NB4 (cell line): ENCODE measurements at regions not wholly inside any gene's neighbourhood (a gene's known extent, or its start where the extent isn't known, plus 50 kb on each side); places are given as distances from the start of the nearest gene placed in this dataset.

Source experiments
- DNase-seq: peaks from one replicate; pipeline ENCODE4 v3.0.0; 2010; ENCODE audit warnings: low read depth
- H3K4me3 ChIP-seq: one replicate; pipeline ENCODE4 v1.5.1; 2011; ENCODE audit warnings: mild to moderate bottlenecking, low read depth, low read length, moderate library complexity
- MYC ChIP-seq: IDR thresholded peaks from 2 replicates; pipeline ENCODE4 v1.6.1; 2011; ENCODE audit warnings: low read depth, low read length
- POLR2A ChIP-seq: IDR thresholded peaks from 2 replicates; pipeline ENCODE4 v1.6.1; 2011; ENCODE audit warnings: mild to moderate bottlenecking; ENCODE audit not compliant: insufficient read length; ENCODE audit errors: extremely low read depth
- TF ChIP-seq, protein P1 (sequence below): IDR thresholded peaks from 2 replicates; pipeline ENCODE4 v1.6.1; 2011; ENCODE audit warnings: low read depth, low read length
- TF ChIP-seq, protein P2 (sequence below): IDR thresholded peaks from one replicate; pipeline ENCODE4 v1.5.1; 2012; ENCODE audit warnings: low read depth, low read length

DNA sequence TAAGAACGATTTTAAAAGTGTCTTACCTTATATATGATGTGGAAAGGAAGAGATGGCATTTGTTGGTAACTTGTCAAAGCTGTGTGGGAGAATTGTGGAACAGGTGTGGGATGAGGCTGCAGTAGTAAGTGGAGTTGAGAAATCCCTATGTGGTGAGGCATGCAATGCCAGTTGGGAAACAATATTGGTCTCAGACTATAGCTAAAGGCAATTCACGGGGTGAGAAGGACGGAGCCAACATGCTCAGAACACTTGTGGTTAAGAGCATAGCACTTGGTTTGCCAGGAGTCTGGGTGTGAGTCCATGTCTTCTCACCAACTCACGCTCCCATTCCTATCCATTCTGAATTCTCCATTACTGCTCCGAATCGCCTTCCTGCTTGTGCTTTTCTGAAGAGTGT, 615.6 kb upstream of the ADAMTS9 start:
- TF ChIP-seq POLR2A (no peak), MYC (no peak)
- TF ChIP-seq, protein P1, sequence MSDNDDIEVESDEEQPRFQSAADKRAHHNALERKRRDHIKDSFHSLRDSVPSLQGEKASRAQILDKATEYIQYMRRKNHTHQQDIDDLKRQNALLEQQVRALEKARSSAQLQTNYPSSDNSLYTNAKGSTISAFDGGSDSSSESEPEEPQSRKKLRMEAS, result no peak
- TF ChIP-seq, protein P2, sequence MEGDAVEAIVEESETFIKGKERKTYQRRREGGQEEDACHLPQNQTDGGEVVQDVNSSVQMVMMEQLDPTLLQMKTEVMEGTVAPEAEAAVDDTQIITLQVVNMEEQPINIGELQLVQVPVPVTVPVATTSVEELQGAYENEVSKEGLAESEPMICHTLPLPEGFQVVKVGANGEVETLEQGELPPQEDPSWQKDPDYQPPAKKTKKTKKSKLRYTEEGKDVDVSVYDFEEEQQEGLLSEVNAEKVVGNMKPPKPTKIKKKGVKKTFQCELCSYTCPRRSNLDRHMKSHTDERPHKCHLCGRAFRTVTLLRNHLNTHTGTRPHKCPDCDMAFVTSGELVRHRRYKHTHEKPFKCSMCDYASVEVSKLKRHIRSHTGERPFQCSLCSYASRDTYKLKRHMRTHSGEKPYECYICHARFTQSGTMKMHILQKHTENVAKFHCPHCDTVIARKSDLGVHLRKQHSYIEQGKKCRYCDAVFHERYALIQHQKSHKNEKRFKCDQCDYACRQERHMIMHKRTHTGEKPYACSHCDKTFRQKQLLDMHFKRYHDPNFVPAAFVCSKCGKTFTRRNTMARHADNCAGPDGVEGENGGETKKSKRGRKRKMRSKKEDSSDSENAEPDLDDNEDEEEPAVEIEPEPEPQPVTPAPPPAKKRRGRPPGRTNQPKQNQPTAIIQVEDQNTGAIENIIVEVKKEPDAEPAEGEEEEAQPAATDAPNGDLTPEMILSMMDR, result no peak
- DNase-seq, result peak; percentile 0
- no peak overlapping the region for H3K4me3 ChIP-seq

DNA sequence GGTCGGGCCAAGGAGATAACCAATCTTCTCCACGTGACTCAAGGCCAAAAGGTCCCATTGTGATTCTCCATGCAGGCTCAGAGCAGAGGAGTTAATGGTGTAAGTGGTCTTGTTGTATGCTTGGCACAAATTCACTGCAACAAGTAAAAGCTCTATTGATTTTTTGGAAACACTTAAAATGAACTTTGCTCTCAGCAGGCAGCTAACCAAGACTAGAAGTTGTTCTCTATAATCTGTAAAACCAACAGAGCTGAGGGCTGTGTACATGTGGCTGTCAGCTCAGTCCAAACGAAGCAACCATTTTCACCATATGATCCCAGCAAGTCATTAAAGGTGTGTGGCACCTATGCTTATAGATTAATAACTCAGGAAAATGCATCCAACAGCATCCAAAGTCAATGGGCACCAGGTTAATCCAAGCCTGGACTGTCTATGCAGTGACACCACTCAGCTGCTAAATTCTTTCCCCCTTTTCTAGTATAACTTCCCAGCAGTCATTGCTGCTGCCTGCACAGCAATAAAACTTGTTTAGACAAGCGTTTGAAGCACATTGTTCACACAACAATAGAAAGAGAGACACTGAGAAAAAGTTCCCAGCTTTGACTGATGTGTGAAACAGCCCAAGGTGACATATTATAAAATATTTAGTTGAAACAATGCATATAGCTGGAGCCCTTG, 603.8 kb upstream of the ADAMTS9 start:
- DNase-seq, result no peak
- TF ChIP-seq MYC (no peak), POLR2A (no peak)
- TF ChIP-seq, protein P2, result no peak
- TF ChIP-seq, protein P1, result no peak
- no peak overlapping the region for H3K4me3 ChIP-seq

DNA sequence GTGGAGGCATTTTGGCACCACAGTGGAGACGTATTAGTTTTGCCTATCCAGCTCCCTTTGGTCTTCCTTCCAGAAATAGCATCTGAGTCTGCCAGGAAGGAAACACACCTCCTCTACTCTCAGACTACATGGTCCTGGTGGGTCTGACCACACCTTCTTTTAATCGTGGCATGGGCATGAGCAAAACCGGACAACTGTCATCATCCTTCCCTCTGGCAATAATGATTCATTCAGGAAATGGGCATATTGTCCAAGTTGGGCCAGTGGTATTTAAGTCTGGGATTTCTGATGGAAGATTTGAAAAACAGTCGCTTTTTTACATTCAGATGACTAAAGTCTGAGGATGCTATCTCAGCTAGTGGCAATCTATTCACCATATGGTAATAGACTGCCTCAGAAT, 601.0 kb upstream of the ADAMTS9 start:
- no peak for TF ChIP-seq POLR2A
- TF ChIP-seq, protein P1, result no peak
- no peak for DNase-seq
- no peak overlapping the region for H3K4me3 ChIP-seq

DNA sequence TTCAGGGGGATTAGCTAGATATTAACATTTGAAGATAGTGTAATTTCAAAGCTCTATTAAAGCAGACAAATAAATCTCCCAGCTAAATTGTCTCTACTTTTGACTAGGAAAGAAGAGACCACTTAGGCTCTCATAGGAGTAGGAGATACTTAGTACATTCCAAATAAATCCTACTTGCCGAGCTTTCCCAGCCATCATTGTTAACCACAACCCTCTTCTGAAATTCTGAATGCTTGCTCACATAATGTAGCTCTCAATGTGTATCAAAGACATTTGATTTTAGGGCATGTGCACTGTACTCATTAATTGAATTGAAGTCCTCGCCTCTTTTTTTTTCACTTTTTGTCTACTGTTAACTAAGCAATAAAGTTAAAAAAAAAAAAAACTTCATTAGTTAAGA, 598.2 kb upstream of the ADAMTS9 start:
- no peak overlapping the region for H3K4me3 ChIP-seq
- TF ChIP-seq, protein P1, result no peak
- TF ChIP-seq, protein P2, result no peak
- TF ChIP-seq MYC, result no peak
- TF ChIP-seq POLR2A, result no peak
- DNase-seq, result no peak

DNA sequence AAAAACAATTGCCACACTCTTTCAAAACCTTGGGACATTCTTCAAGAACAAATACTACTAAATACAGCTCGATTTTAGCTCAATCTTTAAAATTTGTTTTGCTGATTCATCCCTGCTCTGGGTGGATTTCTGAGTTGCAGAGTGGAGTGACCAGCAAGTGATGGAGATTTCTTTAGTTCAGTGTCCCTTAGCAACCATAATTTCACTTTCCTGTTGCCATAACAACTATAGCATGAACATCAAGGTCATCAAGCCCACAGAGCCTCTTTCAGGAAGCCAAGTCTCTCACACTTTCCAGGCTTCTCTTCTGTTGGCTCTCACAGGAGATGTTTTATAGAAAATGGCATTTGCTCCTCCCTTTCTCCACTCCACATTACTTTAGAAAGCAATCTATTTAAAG, 597.2 kb upstream of the ADAMTS9 start:
- TF ChIP-seq POLR2A, result no peak
- TF ChIP-seq MYC, result no peak
- TF ChIP-seq, protein P2, result no peak
- TF ChIP-seq, protein P1, result no peak
- DNase-seq, result no peak
- H3K4me3 ChIP-seq, result no peak overlapping the region

DNA sequence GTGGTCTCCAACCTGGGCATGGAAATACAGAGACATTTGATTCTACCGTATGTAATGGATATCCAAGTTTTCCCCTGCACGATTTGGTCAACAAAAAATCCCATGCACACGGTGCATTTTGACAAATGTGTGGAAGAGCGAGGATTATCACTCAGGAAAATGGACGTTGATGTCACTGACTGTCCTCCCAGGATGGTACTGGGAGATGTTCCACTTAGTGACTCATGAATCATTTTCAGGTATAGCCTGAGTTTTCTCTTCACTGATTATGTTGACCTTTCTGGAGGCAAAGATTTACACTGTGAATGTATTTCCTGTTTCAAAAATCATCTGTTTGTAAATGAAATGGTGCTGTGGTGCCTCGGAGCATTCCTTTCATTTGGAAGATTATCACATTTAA, 596.7 kb upstream of the ADAMTS9 start:
- TF ChIP-seq POLR2A, result no peak
- TF ChIP-seq MYC, result no peak
- DNase-seq, result no peak
- no peak overlapping the region for H3K4me3 ChIP-seq

DNA sequence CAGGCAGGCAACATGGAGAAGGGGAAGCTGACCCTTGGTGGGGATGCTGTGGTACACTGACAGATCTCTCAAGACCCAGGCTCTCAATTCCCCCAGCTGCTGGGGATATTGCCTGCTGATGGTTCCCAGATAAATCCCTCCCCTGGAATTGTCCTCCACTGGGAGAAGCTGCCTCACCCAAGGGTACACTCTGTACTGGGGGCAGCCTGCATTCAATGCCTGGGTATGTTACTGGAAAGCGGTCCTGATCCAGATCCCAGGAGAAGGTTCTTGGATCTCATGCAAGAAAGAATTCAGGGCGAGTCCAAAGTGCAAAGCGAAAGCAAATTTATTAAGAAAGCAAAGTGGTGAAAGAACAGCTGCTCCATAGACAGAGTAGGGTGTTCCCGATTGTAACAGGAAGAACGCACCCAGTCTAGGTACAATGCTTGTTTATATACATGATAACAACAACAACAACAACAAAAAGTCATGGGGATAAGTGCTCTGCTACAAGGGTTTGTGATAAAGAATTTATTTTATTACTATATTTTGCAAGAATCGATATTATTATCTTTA, 591.5 kb upstream of the ADAMTS9 start:
- TF ChIP-seq, protein P1, result no peak
- TF ChIP-seq, protein P2, result no peak
- TF ChIP-seq MYC, result no peak
- no peak for TF ChIP-seq POLR2A
- no peak for DNase-seq
- H3K4me3 ChIP-seq, result no peak overlapping the region
